ENCODE measurements at regions not wholly inside any gene's neighbourhood (a gene's known extent, or its start where the extent isn't known, plus 50 kb on each side); places are given as distances from the start of the nearest gene placed in this dataset.

- TF ChIP-seq EZH2phosphoT487 (IDR thresholded peaks at IDR 0.05; ENCODE audit: borderline replicate concordance, low read length) (no peak), CTCF (conservative IDR thresholded peaks at IDR 0.05; ENCODE audit: low read depth, low read length) (no peak), EZH2 (IDR thresholded peaks at IDR 0.05; ENCODE audit: low read length, unreplicated experiment) (no peak)
- Histone ChIP-seq H3K79me2 (ENCODE audit: low read length) (no peaks in the 10 kb centered on the region), H3K4me3 (ENCODE audit: low read length) (no peak overlapping the region), H3K36me3 (ENCODE audit: low read depth, low read length) (no peaks in the 10 kb centered on the region), H4K20me1 (ENCODE audit: low read length) (no peaks in the 10 kb centered on the region), H3K27ac (ENCODE audit: low read length) (no peak overlapping the region), H3K9ac (ENCODE audit: low read length) (no peak overlapping the region), H3K9me2 (replicated peaks; ENCODE audit: low read length) (no peaks in the 10 kb centered on the region), H3K27me3 (ENCODE audit: low read length) (no peaks in the 10 kb centered on the region), H3K9me3 (ENCODE audit: low read length) (no peaks in the 10 kb centered on the region), H2AFZ (ENCODE audit: low read length) (no peak overlapping the region), H3K4me1 (ENCODE audit: insufficient read depth, low read length) (no peaks in the 10 kb centered on the region), H3K4me2 (ENCODE audit: low read length) (no peak overlapping the region), H3F3A (ENCODE audit: low read length, unreplicated experiment) (no peaks in the 10 kb centered on the region)
- ChIA-PET CTCF (no interaction called here), POLR2A (ENCODE audit: unreplicated experiment) (no interaction called here)
- ATAC-seq (no peak), DNase-seq (no peak)
- no TSS peak for BruUV-seq (replicated peaks)
- intact Hi-C loops (cut with micrococcal nuclease), result no loop called here
Measured at GRCh38 chr9:82922686-82923085, 140.3 kb downstream of the RASEF start.

- no peaks in the 10 kb centered on the region for H3K9me2 ChIP-seq (replicated peaks; ENCODE audit: low read length)
- H3K79me2 ChIP-seq (ENCODE audit: low read length), result no peaks in the 10 kb centered on the region
- CTCF ChIA-PET, result no interaction called here
- DNase-seq (no peak), ATAC-seq (no peak)
- TF ChIP-seq EZH2phosphoT487 (IDR thresholded peaks at IDR 0.05; ENCODE audit: borderline replicate concordance, low read length) (no peak), EZH2 (IDR thresholded peaks at IDR 0.05; ENCODE audit: low read length, unreplicated experiment) (no peak), CTCF (conservative IDR thresholded peaks at IDR 0.05; ENCODE audit: low read depth, low read length) (no peak)
- H3K36me3 ChIP-seq (ENCODE audit: low read depth, low read length), result no peaks in the 10 kb centered on the region
- H3K4me2 ChIP-seq (ENCODE audit: low read length), result no peak overlapping the region
- H3K27ac ChIP-seq (ENCODE audit: low read length), result no peak overlapping the region
- H3K4me3 ChIP-seq (ENCODE audit: low read length), result no peak overlapping the region
- no peaks in the 10 kb centered on the region for H3F3A ChIP-seq (ENCODE audit: low read length, unreplicated experiment)
- POLR2A ChIA-PET (ENCODE audit: unreplicated experiment), result no interaction called here
- H3K9me3 ChIP-seq (ENCODE audit: low read length), result no peaks in the 10 kb centered on the region
- no peaks in the 10 kb centered on the region for H4K20me1 ChIP-seq (ENCODE audit: low read length)
- H2AFZ ChIP-seq (ENCODE audit: low read length), result no peak overlapping the region
- no TSS peak for BruUV-seq (replicated peaks)
- H3K27me3 ChIP-seq (ENCODE audit: low read length), result no peaks in the 10 kb centered on the region
- intact Hi-C loops (cut with micrococcal nuclease), result no loop called here
- no peak overlapping the region for H3K9ac ChIP-seq (ENCODE audit: low read length)
- no peaks in the 10 kb centered on the region for H3K4me1 ChIP-seq (ENCODE audit: insufficient read depth, low read length)
Measured at GRCh38 chr9:82923092-82923911, 139.6 kb downstream of the RASEF start.

- Histone ChIP-seq H4K20me1 (ENCODE audit: low read length) (no peaks in the 10 kb centered on the region), H3K4me2 (ENCODE audit: low read length) (no peak overlapping the region), H3K4me1 (ENCODE audit: insufficient read depth, low read length) (no peaks in the 10 kb centered on the region), H3K9me2 (replicated peaks; ENCODE audit: low read length) (no peaks in the 10 kb centered on the region), H3K79me2 (ENCODE audit: low read length) (no peaks in the 10 kb centered on the region), H3K4me3 (ENCODE audit: low read length) (no peak overlapping the region), H3K9me3 (ENCODE audit: low read length) (no peaks in the 10 kb centered on the region), H2AFZ (ENCODE audit: low read length) (no peak overlapping the region), H3K9ac (ENCODE audit: low read length) (no peak overlapping the region), H3F3A (ENCODE audit: low read length, unreplicated experiment) (no peaks in the 10 kb centered on the region), H3K36me3 (ENCODE audit: low read depth, low read length) (no peaks in the 10 kb centered on the region), H3K27me3 (ENCODE audit: low read length) (no peaks in the 10 kb centered on the region), H3K27ac (ENCODE audit: low read length) (no peak overlapping the region)
- ChIA-PET POLR2A (ENCODE audit: unreplicated experiment) (no interaction called here), CTCF (no interaction called here)
- intact Hi-C loops (cut with micrococcal nuclease), result no loop called here
- TF ChIP-seq EZH2phosphoT487 (IDR thresholded peaks at IDR 0.05; ENCODE audit: borderline replicate concordance, low read length), result no peak
- no peak for DNase-seq
- no peak for ATAC-seq
- no TSS peak for BruUV-seq (replicated peaks)
Measured at GRCh38 chr9:82923912-82924605, 138.9 kb downstream of the RASEF start.

Measured in PC-3 (cell line).